HL-60 (cell line): ENCODE measurements at regions not wholly inside any gene's neighbourhood (a gene's known extent, or its start where the extent isn't known, plus 50 kb on each side); places are given as distances from the start of the nearest gene placed in this dataset.

ENCODE experiments used
- CTCF ChIP-seq: IDR thresholded peaks from one replicate; pipeline ENCODE4 v1.5.1; 2011; ENCODE audit warnings: low read length, control low read depth, inconsistent platforms; ENCODE audit not compliant: insufficient read depth
- GABPA ChIP-seq: IDR thresholded peaks from 2 replicates; pipeline ENCODE4 v1.6.1; 2012; ENCODE audit warnings: low read depth
- POLR2AphosphoS5 ChIP-seq: IDR thresholded peaks from 2 replicates; pipeline ENCODE4 v1.6.1; 2012; ENCODE audit warnings: low read depth
- REST ChIP-seq: IDR thresholded peaks from 2 replicates; pipeline ENCODE4 v1.6.1; 2012; ENCODE audit warnings: low read depth; ENCODE audit not compliant: insufficient replicate concordance
- SPI1 ChIP-seq: IDR thresholded peaks from 2 replicates; pipeline ENCODE4 v1.6.1; 2012; ENCODE audit warnings: low read depth, mild to moderate bottlenecking, borderline replicate concordance

- TF ChIP-seq CTCF, result no peak
- no peak for TF ChIP-seq REST
- TF ChIP-seq POLR2AphosphoS5, result no peak
- no peak for TF ChIP-seq SPI1
- no peak for TF ChIP-seq GABPA
Observed at GRCh38 chr2:9773903-9774239, 69.4 kb upstream of the TAF1B start.
